B cell (primary cell): ENCODE measurements at regions not wholly inside any gene's neighbourhood (a gene's known extent, or its start where the extent isn't known, plus 50 kb on each side); places are given as distances from the start of the nearest gene placed in this dataset.
A peak's percentile ranks its signal among the peaks of the same experiment; 100 is the strongest.

Experiments used
- ATAC-seq: fragments of 200-7000 bp; cut with Tn5 transposase; one replicate; pipeline ENCODE4 v1.10.0; 2021; ENCODE audit warnings: low read depth, mild to moderate bottlenecking, moderate number of reproducible peaks, moderate library complexity
- CTCF ChIA-PET: fragments of 350-600 bp; sonication (Branson Sonifier 250); formaldehyde crosslinking; loops from one replicate; lab custom pipeline; 2021; ENCODE audit warnings: antibody characterized with exemption, inconsistent platforms; lab: Charles Lee
- POLR2A ChIA-PET: fragments of 350-600 bp; sonication (Branson Sonifier 250); formaldehyde crosslinking; loops from one replicate; lab custom pipeline; 2021; ENCODE audit warnings: antibody characterized with exemption; lab: Charles Lee
- DNase-seq: peaks from one replicate; pipeline ENCODE4 v3.0.0; 2013
- H2AFZ ChIP-seq: 2 replicates; pipeline ENCODE4 v1.6.1; 2012; ENCODE audit warnings: mild to moderate bottlenecking, low read depth, low read length; ENCODE audit not compliant: insufficient read depth, poor library complexity, severe bottlenecking
- H3K27ac ChIP-seq, 2 donors: 1 replicate in 1 of 2; 2 replicates in 1 of 2; pipeline ENCODE4 v1.5.1; 2012 to 2013; ENCODE audit warnings: low read length in 2 of 2, mild to moderate bottlenecking in 2 of 2, moderate library complexity in 1 of 2
- H3K27me3 ChIP-seq, 4 experiments: fragments of 200-600 bp in 1 of 4; sonication (generic) in 1 of 4; replicated peaks in 1 of 4; 1 replicate in 2 of 4; 2 replicates in 2 of 4; pipeline versions ENCODE4 v1.6.1 to v1.7.0; 2013 to 2016; ENCODE audit warnings: low read length in 3 of 4, mild to moderate bottlenecking in 2 of 4, mixed read lengths in 1 of 4, moderate library complexity in 1 of 4; ENCODE audit not compliant: insufficient read depth in 4 of 4, control insufficient read depth in 3 of 4; ENCODE audit errors: control extremely low read depth in 1 of 4
- H3K36me3 ChIP-seq, 2 experiments: replicated peaks in 1 of 2; 1 replicate in 1 of 2; 2 replicates in 1 of 2; pipeline versions ENCODE4 v1.6.1 to v1.7.1; 2013; ENCODE audit warnings: low read length in 1 of 2; ENCODE audit not compliant: insufficient read depth in 2 of 2, control insufficient read depth in 1 of 2; ENCODE audit errors: control extremely low read depth in 1 of 2, extremely low read depth in 1 of 2
- H3K4me1 ChIP-seq, 2 donors: fragments of 200-600 bp in 1 of 2; sonication (generic) in 1 of 2; 1 replicate in 1 of 2; 2 replicates in 1 of 2; pipeline versions ENCODE4 v1.5.1 to v1.6.1; 2013 to 2017; ENCODE audit warnings: low read length in 2 of 2; ENCODE audit not compliant: control insufficient read depth in 2 of 2, insufficient read depth in 2 of 2
- H3K4me2 ChIP-seq: replicated peaks from 2 replicates; pipeline ENCODE3; 2012; ENCODE audit warnings: mild to moderate bottlenecking, low read depth, low read length; ENCODE audit not compliant: poor library complexity, severe bottlenecking
- H3K4me3 ChIP-seq, 5 experiments: fragments of 200-600 bp in 1 of 5; sonication (generic) in 1 of 5; 1 replicate in 3 of 5; 2 replicates in 2 of 5; pipeline versions ENCODE4 v1.5.1 to v1.7.0; 2011 to 2016; ENCODE audit warnings: low read length in 4 of 5, mild to moderate bottlenecking in 4 of 5, low read depth in 2 of 5, control low read depth in 1 of 5, moderate library complexity in 1 of 5; ENCODE audit not compliant: insufficient read depth in 1 of 5; ENCODE audit errors: control extremely low read depth in 1 of 5, extremely low read depth in 1 of 5
- H3K79me2 ChIP-seq: fragments of 200-600 bp; sonication (generic); one replicate; pipeline ENCODE4 v1.6.0; 2016; ENCODE audit warnings: low read length; ENCODE audit not compliant: control insufficient read depth, insufficient read depth
- H3K9ac ChIP-seq: fragments of 200-600 bp; sonication (generic); 2 replicates; pipeline ENCODE4 v1.6.1; 2017; ENCODE audit warnings: mild to moderate bottlenecking, low read length, moderate library complexity
- H3K9me3 ChIP-seq, 3 donors: one replicate each; pipeline versions ENCODE4 v1.6.1 to v1.7.1; 2013; ENCODE audit warnings: low read length in 2 of 3; ENCODE audit not compliant: control insufficient read depth in 2 of 3, insufficient read depth in 1 of 3; ENCODE audit errors: control extremely low read depth in 1 of 3
- H4K20me1 ChIP-seq: 2 replicates; pipeline ENCODE4 v1.6.0; 2012; ENCODE audit warnings: mild to moderate bottlenecking, low read length; ENCODE audit not compliant: insufficient read depth, control insufficient read depth, poor library complexity, severe bottlenecking
- H3K27ac Mint-ChIP-seq: one replicate; pipeline ENCODE4 v1.8.0; 2021; ENCODE audit warnings: mixed read lengths
- H3K27me3 Mint-ChIP-seq: one replicate; pipeline ENCODE4 v1.8.0; 2021; ENCODE audit warnings: mixed read lengths
- H3K4me1 Mint-ChIP-seq: one replicate; pipeline ENCODE4 v1.8.0; 2021; ENCODE audit warnings: mixed read lengths
- H3K4me3 Mint-ChIP-seq: one replicate; pipeline ENCODE4 v1.8.0; 2021; ENCODE audit warnings: mixed read lengths
- H3K9me3 Mint-ChIP-seq: one replicate; pipeline ENCODE4 v1.8.0; 2022; ENCODE audit warnings: mixed read lengths; ENCODE audit not compliant: insufficient read depth
- EZH2 ChIP-seq: IDR thresholded peaks from 2 replicates; pipeline ENCODE4 v1.6.1; 2012; ENCODE audit warnings: borderline replicate concordance, low read depth, mild to moderate bottlenecking, moderate library complexity, low read length; ENCODE audit not compliant: insufficient read depth, poor library complexity, severe bottlenecking
- WGBS: methylation state at CpG from one replicate; pipeline ENCODE4 v1.1.5; 2013; ENCODE audit warnings: missing lambda C conversion rate; ENCODE audit not compliant: insufficient coverage; 5-methylcytosine and 5-hydroxymethylcytosine counted together
- intact Hi-C: fragments of 100-400 bp; cut with micrococcal nuclease; formaldehyde crosslinking; loops from one replicate; pipeline ENCODE4 v1.10.0; 2022
- TF ChIP-seq, protein P1 (sequence below): fragments of 200-600 bp; IDR thresholded peaks from one replicate; pipeline ENCODE4 v1.8.0; 2022; ENCODE audit warnings: antibody characterized with exemption, mild to moderate bottlenecking

GRCh38 chr2:36068086-36068485 lies 287.5 kb upstream of the CRIM1 start:
- Histone ChIP-seq H3K4me2 (no peak overlapping the region), H3K9ac (no peak overlapping the region), H3K9me3 (peaks cover 0 to 1% (median 0%) of the 10 kb centered on the region in 3 donors), H3K79me2 (no peaks in the 10 kb centered on the region), H2AFZ (no peak overlapping the region), H3K36me3 (no peaks in the 10 kb centered on the region), H3K4me3 (no peak overlapping the region), H3K27me3 (peaks cover 0 to 2% (median 0%) of the 10 kb centered on the region in 4 experiments), H3K27ac (no peak overlapping the region), H4K20me1 (no peaks in the 10 kb centered on the region), H3K4me1 (no peaks in the 10 kb centered on the region)
- no peaks in the 10 kb centered on the region for H3K4me1 Mint-ChIP-seq
- ChIA-PET POLR2A (no interaction called here), CTCF (no interaction called here)
- H3K27me3 Mint-ChIP-seq: no peaks in the 10 kb centered on the region
- no peak overlapping the region for H3K27ac Mint-ChIP-seq
- H3K4me3 Mint-ChIP-seq: no peak overlapping the region
- ATAC-seq (no peak), DNase-seq (no peak)
- intact Hi-C loops: no loop called here
- TF ChIP-seq, protein P1, sequence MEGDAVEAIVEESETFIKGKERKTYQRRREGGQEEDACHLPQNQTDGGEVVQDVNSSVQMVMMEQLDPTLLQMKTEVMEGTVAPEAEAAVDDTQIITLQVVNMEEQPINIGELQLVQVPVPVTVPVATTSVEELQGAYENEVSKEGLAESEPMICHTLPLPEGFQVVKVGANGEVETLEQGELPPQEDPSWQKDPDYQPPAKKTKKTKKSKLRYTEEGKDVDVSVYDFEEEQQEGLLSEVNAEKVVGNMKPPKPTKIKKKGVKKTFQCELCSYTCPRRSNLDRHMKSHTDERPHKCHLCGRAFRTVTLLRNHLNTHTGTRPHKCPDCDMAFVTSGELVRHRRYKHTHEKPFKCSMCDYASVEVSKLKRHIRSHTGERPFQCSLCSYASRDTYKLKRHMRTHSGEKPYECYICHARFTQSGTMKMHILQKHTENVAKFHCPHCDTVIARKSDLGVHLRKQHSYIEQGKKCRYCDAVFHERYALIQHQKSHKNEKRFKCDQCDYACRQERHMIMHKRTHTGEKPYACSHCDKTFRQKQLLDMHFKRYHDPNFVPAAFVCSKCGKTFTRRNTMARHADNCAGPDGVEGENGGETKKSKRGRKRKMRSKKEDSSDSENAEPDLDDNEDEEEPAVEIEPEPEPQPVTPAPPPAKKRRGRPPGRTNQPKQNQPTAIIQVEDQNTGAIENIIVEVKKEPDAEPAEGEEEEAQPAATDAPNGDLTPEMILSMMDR: no peak
- TF ChIP-seq EZH2: no peak
- H3K9me3 Mint-ChIP-seq: no peaks in the 10 kb centered on the region

GRCh38 chr2:36060133-36060532 lies 295.4 kb upstream of the CRIM1 start:
- no peaks in the 10 kb centered on the region for H3K9me3 ChIP-seq
- H3K9ac ChIP-seq: no peak overlapping the region
- POLR2A ChIA-PET: no interaction called here
- H3K36me3 ChIP-seq: no peaks in the 10 kb centered on the region
- H3K4me2 ChIP-seq: peak overlapping the region; percentile 39
- H3K27me3 Mint-ChIP-seq: no peaks in the 10 kb centered on the region
- peak overlapping the region; percentile 10 for H2AFZ ChIP-seq
- WGBS: no CpG with 5 or more reads among the region's 4 CpGs
- peaks cover 4% of the 10 kb centered on the region for H3K9me3 Mint-ChIP-seq
- no peak for TF ChIP-seq EZH2
- TF ChIP-seq, protein P1: no peak
- peaks cover 0 to 16% of the 10 kb centered on the region in 2 donors for H3K4me1 ChIP-seq
- no peak overlapping the region for H3K4me3 ChIP-seq
- DNase-seq (no peak), ATAC-seq (no peak)
- H3K27ac Mint-ChIP-seq: no peak overlapping the region
- H3K4me3 Mint-ChIP-seq: no peak overlapping the region
- intact Hi-C loops: no loop called here
- no peaks in the 10 kb centered on the region for H4K20me1 ChIP-seq
- H3K27me3 ChIP-seq: no peaks in the 10 kb centered on the region
- CTCF ChIA-PET: no interaction called here
- H3K27ac ChIP-seq: peak overlapping the region in 1 of 2 donors; percentile 9
- H3K4me1 Mint-ChIP-seq: peaks cover 10% of the 10 kb centered on the region
- H3K79me2 ChIP-seq: no peaks in the 10 kb centered on the region
